Testis (tissue), 2 donors: ENCODE measurements at regions not wholly inside any gene's neighbourhood (a gene's known extent, or its start where the extent isn't known, plus 50 kb on each side); places are given as distances from the start of the nearest gene placed in this dataset.

Experiments
- POLR2A ChIP-seq: fragments of 450-650 bp; IDR thresholded peaks from one replicate; pipeline ENCODE4 v1.6.1; 2017; ENCODE audit warnings: antibody characterized with exemption, mild to moderate bottlenecking, moderate library complexity
- TF ChIP-seq, protein P1 (sequence below), 3 experiments: fragments of 450-650 bp in 2 of 3; fragments of 200-600 bp in 1 of 3; sonication (generic) in 1 of 3; IDR thresholded peaks; one replicate each; pipeline ENCODE4 v1.5.1; 2016 to 2019; ENCODE audit warnings: antibody characterized with exemption in 3 of 3, mild to moderate bottlenecking in 2 of 3, moderate library complexity in 1 of 3

DNA sequence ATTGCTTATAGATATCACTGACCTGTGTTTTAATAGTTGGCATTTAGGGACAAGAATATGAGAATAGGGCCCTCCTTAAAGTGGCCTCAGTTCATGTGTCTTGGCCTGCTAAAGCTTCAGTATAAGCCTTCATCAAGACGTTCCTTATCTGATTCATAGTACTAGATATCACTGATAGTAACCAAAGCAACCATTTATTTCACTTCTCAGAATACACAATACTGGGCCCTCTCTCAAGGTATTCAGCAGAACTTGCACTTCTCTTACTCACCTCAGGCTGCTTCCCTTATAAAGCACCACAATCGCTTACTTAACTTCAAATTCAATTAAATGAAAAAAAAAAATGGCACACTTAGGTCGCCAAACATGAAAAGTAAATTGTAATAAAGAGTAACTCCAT, 259.4 kb upstream of the PCDH7 start:
- TF ChIP-seq POLR2A: no peak
- TF ChIP-seq, protein P1, sequence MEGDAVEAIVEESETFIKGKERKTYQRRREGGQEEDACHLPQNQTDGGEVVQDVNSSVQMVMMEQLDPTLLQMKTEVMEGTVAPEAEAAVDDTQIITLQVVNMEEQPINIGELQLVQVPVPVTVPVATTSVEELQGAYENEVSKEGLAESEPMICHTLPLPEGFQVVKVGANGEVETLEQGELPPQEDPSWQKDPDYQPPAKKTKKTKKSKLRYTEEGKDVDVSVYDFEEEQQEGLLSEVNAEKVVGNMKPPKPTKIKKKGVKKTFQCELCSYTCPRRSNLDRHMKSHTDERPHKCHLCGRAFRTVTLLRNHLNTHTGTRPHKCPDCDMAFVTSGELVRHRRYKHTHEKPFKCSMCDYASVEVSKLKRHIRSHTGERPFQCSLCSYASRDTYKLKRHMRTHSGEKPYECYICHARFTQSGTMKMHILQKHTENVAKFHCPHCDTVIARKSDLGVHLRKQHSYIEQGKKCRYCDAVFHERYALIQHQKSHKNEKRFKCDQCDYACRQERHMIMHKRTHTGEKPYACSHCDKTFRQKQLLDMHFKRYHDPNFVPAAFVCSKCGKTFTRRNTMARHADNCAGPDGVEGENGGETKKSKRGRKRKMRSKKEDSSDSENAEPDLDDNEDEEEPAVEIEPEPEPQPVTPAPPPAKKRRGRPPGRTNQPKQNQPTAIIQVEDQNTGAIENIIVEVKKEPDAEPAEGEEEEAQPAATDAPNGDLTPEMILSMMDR (IDR thresholded peaks at IDR 0.05): no peak
